Fibroblast of lung (primary cell): ENCODE measurements at regions not wholly inside any gene's neighbourhood (a gene's known extent, or its start where the extent isn't known, plus 50 kb on each side); places are given as distances from the start of the nearest gene placed in this dataset.
"Not testable (repeated sequence)": the region's sequence is repeated elsewhere in the genome, so short reads cannot be mapped to it uniquely, and the experiment has no call there.

Experiments
- DNase-seq, 2 donors: peaks; one replicate each; pipeline versions ENCODE4 v3.0.0 to v3.0.0-alpha.2; 2010; ENCODE audit warnings: low read depth in 2 of 2
- H2AFZ ChIP-seq: 2 replicates; pipeline ENCODE4 v1.5.1; 2012; ENCODE audit warnings: low read length, control low read depth, inconsistent platforms
- H3K27ac ChIP-seq: 2 replicates; pipeline ENCODE4 v1.5.1; 2011; ENCODE audit warnings: low read length, control low read depth; ENCODE audit not compliant: insufficient read depth
- H3K27me3 ChIP-seq: 2 replicates; pipeline ENCODE4 v1.5.1; 2011; ENCODE audit warnings: mild to moderate bottlenecking, low read length; ENCODE audit not compliant: control insufficient read depth, insufficient read depth
- H3K36me3 ChIP-seq: 2 replicates; pipeline ENCODE4 v1.5.1; 2011; ENCODE audit warnings: low read length; ENCODE audit not compliant: control insufficient read depth, insufficient read depth
- H3K4me1 ChIP-seq: 2 replicates; pipeline ENCODE4 v1.5.1; 2011; ENCODE audit warnings: low read length; ENCODE audit not compliant: control insufficient read depth, insufficient read depth; ENCODE audit errors: extremely low read depth
- H3K4me2 ChIP-seq: 2 replicates; pipeline ENCODE4 v1.5.1; 2011; ENCODE audit warnings: low read length, control low read depth; ENCODE audit not compliant: insufficient read depth; ENCODE audit errors: extremely low read depth
- H3K4me3 ChIP-seq, 4 experiments: fragments of 200-600 bp in 1 of 4; sonication (generic) in 1 of 4; replicated peaks in 1 of 4; 2 replicates each; pipeline ENCODE4 v1.5.1; 2011 to 2016; ENCODE audit warnings: low read length in 4 of 4, low read depth in 3 of 4, mild to moderate bottlenecking in 3 of 4, control low read depth in 2 of 4, inconsistent platforms in 1 of 4, mixed read lengths in 1 of 4; ENCODE audit not compliant: insufficient read depth in 1 of 4; ENCODE audit errors: control extremely low read depth in 1 of 4
- H3K79me2 ChIP-seq: 2 replicates; pipeline ENCODE4 v1.5.1; 2012; ENCODE audit warnings: mild to moderate bottlenecking, low read length, inconsistent platforms; ENCODE audit not compliant: control insufficient read depth, insufficient read depth
- H3K9ac ChIP-seq: 2 replicates; pipeline ENCODE4 v1.5.1; 2011; ENCODE audit warnings: mild to moderate bottlenecking, low read length, control low read depth; ENCODE audit not compliant: insufficient read depth
- H3K9me3 ChIP-seq: 2 replicates; pipeline ENCODE4 v1.5.1; 2012; ENCODE audit warnings: low read depth, low read length; ENCODE audit not compliant: control insufficient read depth, insufficient read depth
- H4K20me1 ChIP-seq: 2 replicates; pipeline ENCODE4 v1.5.1; 2011; ENCODE audit warnings: low read length; ENCODE audit not compliant: control insufficient read depth, insufficient read depth; ENCODE audit errors: extremely low read depth
- CTCF ChIP-seq, 2 donors: IDR thresholded peaks in 1 of 2; conservative IDR thresholded peaks in 1 of 2; 1 replicate in 1 of 2; 2 replicates in 1 of 2; pipeline ENCODE4 v1.5.1; 2011 to 2012; ENCODE audit warnings: low read length in 2 of 2, control low read depth in 1 of 2, inconsistent platforms in 1 of 2, low read depth in 1 of 2, mild to moderate bottlenecking in 1 of 2
- EZH2 ChIP-seq: IDR thresholded peaks from 2 replicates; pipeline ENCODE4 v1.5.1; 2012; ENCODE audit warnings: low read length, control low read depth, mild to moderate bottlenecking; ENCODE audit errors: missing control alignments

GRCh38 chr11:29446132-29446531 lies 570.7 kb downstream of the KCNA4 start:
- H4K20me1 ChIP-seq, result no peaks in the 10 kb centered on the region
- no peaks in the 10 kb centered on the region for H3K9me3 ChIP-seq
- no peak overlapping the region for H3K27ac ChIP-seq
- no peaks in the 10 kb centered on the region for H3K79me2 ChIP-seq
- no peak for TF ChIP-seq CTCF (conservative IDR thresholded peaks at IDR 0.05 in 1 of 2, IDR thresholded peaks at IDR 0.05 in 1 of 2; ENCODE audit: low read depth in 1 of 2, low read length in 2 of 2)
- no peak for TF ChIP-seq EZH2
- no peak overlapping the region for H3K9ac ChIP-seq
- H3K4me2 ChIP-seq, result no peak overlapping the region
- no peaks in the 10 kb centered on the region for H3K4me1 ChIP-seq
- no peaks in the 10 kb centered on the region for H3K27me3 ChIP-seq
- no peak overlapping the region for H2AFZ ChIP-seq
- DNase-seq, result no peak
- no peak overlapping the region for H3K4me3 ChIP-seq
- no peaks in the 10 kb centered on the region for H3K36me3 ChIP-seq

- not testable (repeated sequence) for DNase-seq, H3K36me3 ChIP-seq, H3K9me3 ChIP-seq, H2AFZ ChIP-seq, H3K4me2 ChIP-seq, H3K9ac ChIP-seq, H4K20me1 ChIP-seq, H3K4me1 ChIP-seq, H3K27ac ChIP-seq, H3K79me2 ChIP-seq, H3K4me3 ChIP-seq, H3K27me3 ChIP-seq
Observed at GRCh38 chr11:29445191-29445590, 571.6 kb downstream of the KCNA4 start.

- H3K4me2 ChIP-seq, result no peak overlapping the region
- no peaks in the 10 kb centered on the region for H3K27me3 ChIP-seq
- no peaks in the 10 kb centered on the region for H3K36me3 ChIP-seq
- no peak overlapping the region for H3K4me3 ChIP-seq
- H3K9ac ChIP-seq, result no peak overlapping the region
- H3K4me1 ChIP-seq, result no peaks in the 10 kb centered on the region
- no peak overlapping the region for H3K27ac ChIP-seq
- DNase-seq, result no peak
- no peaks in the 10 kb centered on the region for H3K9me3 ChIP-seq
- no peak overlapping the region for H2AFZ ChIP-seq
- no peaks in the 10 kb centered on the region for H4K20me1 ChIP-seq
- no peak for TF ChIP-seq EZH2
- no peak for TF ChIP-seq CTCF (conservative IDR thresholded peaks at IDR 0.05 in 1 of 2, IDR thresholded peaks at IDR 0.05 in 1 of 2; ENCODE audit: low read depth in 1 of 2, low read length in 2 of 2)
- no peaks in the 10 kb centered on the region for H3K79me2 ChIP-seq
Observed at GRCh38 chr11:29438815-29439214, 578.0 kb downstream of the KCNA4 start.
